ENCODE measurements at regions not wholly inside any gene's neighbourhood (a gene's known extent, or its start where the extent isn't known, plus 50 kb on each side); places are given as distances from the start of the nearest gene placed in this dataset.
A peak's percentile ranks its signal among the peaks of the same experiment; 100 is the strongest.
"Not testable (repeated sequence)": the region's sequence is repeated elsewhere in the genome, so short reads cannot be mapped to it uniquely, and the experiment has no call there.

- no peaks in the 10 kb centered on the region for H3K36me3 Mint-ChIP-seq (ENCODE audit: low read depth)
- no peaks in the 10 kb centered on the region for H3K9me3 Mint-ChIP-seq
- H3K4me1 Mint-ChIP-seq: peaks cover 3% of the 10 kb centered on the region
- no peak for DNase-seq
- no peak overlapping the region for H3K4me3 Mint-ChIP-seq
- ChIA-PET POLR2A (no interaction called here), CTCF (interaction anchor here (7.6 kb wide), 1 partner anchor 387 kb away, joined by 100 read pairs; no protein-coding TSS in a partner anchor)
- peaks cover 6% of the 10 kb centered on the region for H3K27me3 Mint-ChIP-seq
- H3K27ac Mint-ChIP-seq: no peak overlapping the region
These were observed 73.4 kb upstream of the SOD1 start for GRCh38 chr21:31586118-31586517.

- H3K27ac Mint-ChIP-seq; H3K36me3 Mint-ChIP-seq (ENCODE audit: low read depth); H3K9me3 Mint-ChIP-seq; DNase-seq; H3K4me3 Mint-ChIP-seq; H3K4me1 Mint-ChIP-seq; POLR2A ChIA-PET: not testable (repeated sequence)
- H3K27me3 Mint-ChIP-seq: peaks cover 12% of the 10 kb centered on the region
- CTCF ChIA-PET: interaction anchor here (1.2 to 7.6 kb wide), 2 partner anchors 385 to 485 kb away, joined by 3 to 100 read pairs; no protein-coding TSS in a partner anchor
These were observed 75.6 kb upstream of the SOD1 start for GRCh38 chr21:31583937-31584336.

- Mint-ChIP-seq H3K36me3 (ENCODE audit: low read depth) (no peaks in the 10 kb centered on the region), H3K27me3 (peaks cover 13% of the 10 kb centered on the region), H3K4me1 (peaks cover 3% of the 10 kb centered on the region), H3K9me3 (no peaks in the 10 kb centered on the region), H3K27ac (no peak overlapping the region), H3K4me3 (no peak overlapping the region)
- no peak for DNase-seq
- ChIA-PET POLR2A (no interaction called here), CTCF (interaction anchor here (1.2 to 7.6 kb wide), 3 partner anchors 27 to 484 kb away, joined by 3 to 100 read pairs (median 5); no protein-coding TSS in a partner anchor)
These were observed 76.0 kb upstream of the SOD1 start for GRCh38 chr21:31583498-31583897.

- Mint-ChIP-seq H3K27me3 (peaks cover 17% of the 10 kb centered on the region), H3K9me3 (no peaks in the 10 kb centered on the region), H3K36me3 (ENCODE audit: low read depth) (no peaks in the 10 kb centered on the region), H3K4me3 (no peak overlapping the region), H3K4me1 (peaks cover 3% of the 10 kb centered on the region), H3K27ac (no peak overlapping the region)
- peak; percentile 77 for DNase-seq
- POLR2A ChIA-PET: interaction anchor here (0.6 to 1.3 kb wide), 8 partner anchors 22 to 472 kb away, joined by 3 to 5 read pairs (median 3); no protein-coding TSS in a partner anchor
- CTCF ChIA-PET: interaction anchor here (0.6 to 7.6 kb wide), 48 partner anchors 9 to 502 kb away, joined by 3 to 100 read pairs (median 4); partner anchors contain the start of gene TIAM1
These were observed 78.6 kb upstream of the SOD1 start for GRCh38 chr21:31580866-31581276.

- ChIA-PET POLR2A (interaction anchor here (2.4 kb wide), 1 partner anchor 18 kb away, joined by 5 read pairs; no protein-coding TSS in a partner anchor), CTCF (interaction anchor here (1.3 kb wide), 1 partner anchor 478 kb away, joined by 4 read pairs; no protein-coding TSS in a partner anchor)
- Mint-ChIP-seq H3K4me3 (no peak overlapping the region), H3K27ac (no peak overlapping the region), H3K4me1 (peaks cover under 1% of the 10 kb centered on the region), H3K9me3 (no peaks in the 10 kb centered on the region), H3K36me3 (ENCODE audit: low read depth) (no peaks in the 10 kb centered on the region), H3K27me3 (peaks cover 17% of the 10 kb centered on the region)
- no peak for DNase-seq
These were observed 82.2 kb upstream of the SOD1 start for GRCh38 chr21:31577271-31577670.

- Mint-ChIP-seq H3K36me3 (ENCODE audit: low read depth) (no peaks in the 10 kb centered on the region), H3K4me1 (no peaks in the 10 kb centered on the region), H3K27ac (no peak overlapping the region), H3K4me3 (no peak overlapping the region), H3K9me3 (no peaks in the 10 kb centered on the region), H3K27me3 (peaks cover 18% of the 10 kb centered on the region)
- CTCF ChIA-PET: no interaction called here
- DNase-seq: no peak
- POLR2A ChIA-PET: interaction anchor here (2.4 kb wide), 1 partner anchor 17 kb away, joined by 5 read pairs; no protein-coding TSS in a partner anchor
These were observed 83.1 kb upstream of the SOD1 start for GRCh38 chr21:31576428-31576827.

- Mint-ChIP-seq H3K27me3 (peaks cover 11% of the 10 kb centered on the region), H3K27ac (no peak overlapping the region), H3K4me1 (no peaks in the 10 kb centered on the region), H3K4me3 (no peak overlapping the region), H3K9me3 (no peaks in the 10 kb centered on the region), H3K36me3 (ENCODE audit: low read depth) (no peaks in the 10 kb centered on the region)
- CTCF ChIA-PET: interaction anchor here (1.6 kb wide), 1 partner anchor 14 kb away, joined by 6 read pairs; no protein-coding TSS in a partner anchor
- POLR2A ChIA-PET: no interaction called here
- DNase-seq: no peak
These were observed 86.3 kb upstream of the SOD1 start for GRCh38 chr21:31573217-31573616.

GRCh38 chr21:31571879-31572278, 87.6 kb upstream of the SOD1 start:
- peaks cover 4% of the 10 kb centered on the region for H3K27me3 Mint-ChIP-seq
- no peaks in the 10 kb centered on the region for H3K4me1 Mint-ChIP-seq
- DNase-seq: no peak
- H3K27ac Mint-ChIP-seq: no peak overlapping the region
- ChIA-PET CTCF (interaction anchor here (1.2 to 1.4 kb wide), 2 partner anchors 9 to 13 kb away, joined by 5 to 10 read pairs; no protein-coding TSS in a partner anchor), POLR2A (interaction anchor here (1.5 kb wide), 1 partner anchor 13 kb away, joined by 4 read pairs; no protein-coding TSS in a partner anchor)
- no peak overlapping the region for H3K4me3 Mint-ChIP-seq
- H3K36me3 Mint-ChIP-seq (ENCODE audit: low read depth): no peaks in the 10 kb centered on the region
- H3K9me3 Mint-ChIP-seq: no peaks in the 10 kb centered on the region

GRCh38 chr21:31570824-31571566, 88.5 kb upstream of the SOD1 start:
- Mint-ChIP-seq H3K27me3 (peaks cover 3% of the 10 kb centered on the region), H3K4me1 (no peaks in the 10 kb centered on the region), H3K9me3 (no peaks in the 10 kb centered on the region), H3K4me3 (no peak overlapping the region), H3K27ac (no peak overlapping the region), H3K36me3 (ENCODE audit: low read depth) (no peaks in the 10 kb centered on the region)
- POLR2A ChIA-PET: interaction anchor here (1.5 kb wide), 1 partner anchor 12 kb away, joined by 4 read pairs; no protein-coding TSS in a partner anchor
- DNase-seq: no peak
- CTCF ChIA-PET: interaction anchor here (1.2 to 1.6 kb wide), 3 partner anchors 9 to 12 kb away, joined by 3 to 10 read pairs (median 5); no protein-coding TSS in a partner anchor

- ChIA-PET CTCF (interaction anchor here (0.7 to 1.5 kb wide), 2 partner anchors 14 to 467 kb away, joined by 4 read pairs; no protein-coding TSS in a partner anchor), POLR2A (no interaction called here)
- peaks cover 1% of the 10 kb centered on the region for H3K27me3 Mint-ChIP-seq
- H3K36me3 Mint-ChIP-seq (ENCODE audit: low read depth): no peaks in the 10 kb centered on the region
- no peaks in the 10 kb centered on the region for H3K4me1 Mint-ChIP-seq
- no peak overlapping the region for H3K27ac Mint-ChIP-seq
- H3K4me3 Mint-ChIP-seq: no peak overlapping the region
- H3K9me3 Mint-ChIP-seq: no peaks in the 10 kb centered on the region
- DNase-seq: no peak
These were observed 92.9 kb upstream of the SOD1 start for GRCh38 chr21:31566611-31567010.

- Mint-ChIP-seq H3K4me1 (no peaks in the 10 kb centered on the region), H3K27ac (no peak overlapping the region), H3K27me3 (peaks cover 1% of the 10 kb centered on the region), H3K9me3 (no peaks in the 10 kb centered on the region), H3K4me3 (no peak overlapping the region), H3K36me3 (ENCODE audit: low read depth) (no peaks in the 10 kb centered on the region)
- DNase-seq: no peak
- CTCF ChIA-PET: interaction anchor here (0.7 to 1.5 kb wide), 3 partner anchors 14 to 467 kb away, joined by 3 to 4 read pairs (median 4); no protein-coding TSS in a partner anchor
- POLR2A ChIA-PET: interaction anchor here (0.5 kb wide), 1 partner anchor 739 kb away, joined by 3 read pairs; no protein-coding TSS in a partner anchor
These were observed 93.4 kb upstream of the SOD1 start for GRCh38 chr21:31566064-31566463.

GRCh38 chr21:31564439-31564838, 95.1 kb upstream of the SOD1 start:
- ChIA-PET POLR2A (no interaction called here), CTCF (no interaction called here)
- DNase-seq: no peak
- H3K27me3 Mint-ChIP-seq: peaks cover 7% of the 10 kb centered on the region
- no peaks in the 10 kb centered on the region for H3K9me3 Mint-ChIP-seq
- H3K4me1 Mint-ChIP-seq: peaks cover 14% of the 10 kb centered on the region
- H3K36me3 Mint-ChIP-seq (ENCODE audit: low read depth): peaks cover 5% of the 10 kb centered on the region
- H3K27ac Mint-ChIP-seq: no peak overlapping the region
- no peak overlapping the region for H3K4me3 Mint-ChIP-seq

- H3K9me3 Mint-ChIP-seq: no peaks in the 10 kb centered on the region
- no peak for DNase-seq
- ChIA-PET CTCF (interaction anchor here (1.4 to 3.4 kb wide), 2 partner anchors 21 to 58 kb away, joined by 3 to 25 read pairs; no protein-coding TSS in a partner anchor), POLR2A (interaction anchor here (1.2 to 2.4 kb wide), 5 partner anchors 16 to 443 kb away, joined by 3 to 12 read pairs (median 5); no protein-coding TSS in a partner anchor)
- H3K27ac Mint-ChIP-seq: no peak overlapping the region
- H3K4me1 Mint-ChIP-seq: peaks cover 30% of the 10 kb centered on the region
- H3K36me3 Mint-ChIP-seq (ENCODE audit: low read depth): peaks cover 10% of the 10 kb centered on the region
- H3K27me3 Mint-ChIP-seq: peaks cover 27% of the 10 kb centered on the region
- H3K4me3 Mint-ChIP-seq: peak overlapping the region; percentile 86
These were observed 99.0 kb upstream of the SOD1 start for GRCh38 chr21:31560479-31560878.
